Activated T-cell treated with anti-CD3 and anti-CD28 coated beads, Interleukin-2, amount 50 U/mL, for 1 hour (primary cell): ENCODE measurements at regions not wholly inside any gene's neighbourhood (a gene's known extent, or its start where the extent isn't known, plus 50 kb on each side); places are given as distances from the start of the nearest gene placed in this dataset.
"Not testable (repeated sequence)": the region's sequence is repeated elsewhere in the genome, so short reads cannot be mapped to it uniquely, and the experiment has no call there.

Source experiments
- DNase-seq: peaks from one replicate; pipeline ENCODE4 v3.0.0-alpha.2; 2020

GRCh38 chr4:57993944-57994343, 883.8 kb upstream of the IGFBP7 start:
- DNase-seq, result no peak

- DNase-seq, result no peak
These were observed 879.2 kb upstream of the IGFBP7 start for GRCh38 chr4:57989430-57989829.

- DNase-seq, result no peak
These were observed 875.0 kb upstream of the IGFBP7 start for GRCh38 chr4:57985161-57985560.

GRCh38 chr4:57981123-57981522, 870.9 kb upstream of the IGFBP7 start:
- DNase-seq, result no peak

- no peak for DNase-seq
These were observed 864.6 kb upstream of the IGFBP7 start for GRCh38 chr4:57974821-57975220.

- no peak for DNase-seq
These were observed 863.6 kb upstream of the IGFBP7 start for GRCh38 chr4:57973819-57974218.

GRCh38 chr4:57971261-57971660, 861.1 kb upstream of the IGFBP7 start:
- no peak for DNase-seq

GRCh38 chr4:57966987-57967760, 857.0 kb upstream of the IGFBP7 start:
- DNase-seq, result no peak

- not testable (repeated sequence) for DNase-seq
These were observed 855.2 kb upstream of the IGFBP7 start for GRCh38 chr4:57965431-57965830.

- no peak for DNase-seq
These were observed 835.1 kb upstream of the IGFBP7 start for GRCh38 chr4:57945298-57945697.

- no peak for DNase-seq
These were observed 833.5 kb upstream of the IGFBP7 start for GRCh38 chr4:57943682-57944081.

GRCh38 chr4:57937326-57937725, 827.1 kb upstream of the IGFBP7 start:
- not testable (repeated sequence) for DNase-seq

GRCh38 chr4:57926311-57926710, 816.1 kb upstream of the IGFBP7 start:
- DNase-seq, result no peak

- DNase-seq, result no peak
These were observed 814.8 kb upstream of the IGFBP7 start for GRCh38 chr4:57924951-57925350.

GRCh38 chr4:57916479-57916878, 806.3 kb upstream of the IGFBP7 start:
- no peak for DNase-seq

GRCh38 chr4:57911203-57911602, 801.0 kb upstream of the IGFBP7 start:
- DNase-seq, result no peak

- no peak for DNase-seq
These were observed 800.0 kb upstream of the IGFBP7 start for GRCh38 chr4:57910151-57910550.

- no peak for DNase-seq
These were observed 795.8 kb upstream of the IGFBP7 start for GRCh38 chr4:57905965-57906364.

- no peak for DNase-seq
These were observed 766.9 kb upstream of the IGFBP7 start for GRCh38 chr4:57877047-57877458.

GRCh38 chr4:57875829-57876392, 765.7 kb upstream of the IGFBP7 start:
- no peak for DNase-seq

- no peak for DNase-seq
These were observed 756.4 kb upstream of the IGFBP7 start for GRCh38 chr4:57866468-57867171.

GRCh38 chr4:57865264-57865663, 755.1 kb upstream of the IGFBP7 start:
- DNase-seq, result no peak

- no peak for DNase-seq
These were observed 744.6 kb upstream of the IGFBP7 start for GRCh38 chr4:57854748-57855147.

GRCh38 chr4:57850141-57850540, 740.0 kb upstream of the IGFBP7 start:
- DNase-seq, result no peak
